ENCODE measurements at regions not wholly inside any gene's neighbourhood (a gene's known extent, or its start where the extent isn't known, plus 50 kb on each side); places are given as distances from the start of the nearest gene placed in this dataset.

DNA sequence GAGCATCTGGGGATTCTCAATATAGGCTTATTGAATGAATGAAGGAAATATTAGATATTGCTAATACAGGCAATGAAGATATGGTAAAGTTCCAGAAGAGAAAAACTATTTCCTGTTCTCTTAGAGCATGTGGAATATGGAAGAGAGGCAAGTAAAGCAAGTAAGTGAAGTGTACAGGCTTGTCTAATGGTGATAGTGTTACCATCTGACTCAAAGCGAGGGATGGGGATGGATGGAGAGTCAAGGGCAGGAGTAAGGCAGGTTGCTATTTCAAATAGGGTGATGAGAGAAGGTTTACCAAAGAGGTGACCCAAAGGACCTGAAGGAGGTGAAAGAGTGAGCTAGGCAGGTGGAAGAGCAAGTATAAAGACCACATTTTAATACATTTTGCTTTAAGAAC is 55.2 kb upstream of the SLC38A11 start:
- no peak overlapping the region for H2BK20ac ChIP-seq (ENCODE audit: low read depth, low read length, poor library complexity, severe bottlenecking)

More for the DNA sequence above, 55.2 kb upstream of the SLC38A11 start:
- Mint-ChIP-seq H3K36me3 (ENCODE audit: insufficient read depth in 1 of 3, low read depth in 3 of 3) (no peaks in the 10 kb centered on the region), H3K4me3 (no peak overlapping the region), H3K4me1 (peaks cover 3 to 5% of the 10 kb centered on the region in 2 experiments; a peak in 2 of 4 replicates), H3K9me3 (no peaks in the 10 kb centered on the region), H3K27me3 (ENCODE audit: low read depth) (peaks cover 2% of the 10 kb centered on the region), H3K27ac (no peak overlapping the region; a peak in 1 of 7 replicates)
- no peak for DNase-seq
- H3K23ac ChIP-seq (ENCODE audit: insufficient read length, low read depth, low read length): no peak overlapping the region
- no peak overlapping the region for H2AK5ac ChIP-seq (ENCODE audit: insufficient read length, low read length)
- no peak overlapping the region for H3K56ac ChIP-seq (ENCODE audit: insufficient read length, low read depth, low read length)
- no peak overlapping the region for H2BK15ac ChIP-seq (ENCODE audit: low read depth, low read length)
- no peak overlapping the region for H2AFZ ChIP-seq (ENCODE audit: low read length)
- H3K79me2 ChIP-seq (ENCODE audit: insufficient read depth, low read length): no peaks in the 10 kb centered on the region
- no CpG with 5 or more reads among the region's 1 CpG for WGBS (ENCODE audit: extremely low coverage, insufficient read length, low lambda C conversion rate)
- H4K8ac ChIP-seq (replicated peaks; ENCODE audit: insufficient read length, low read depth, low read length): no peak overlapping the region
- no peak overlapping the region for H2BK5ac ChIP-seq (ENCODE audit: insufficient read length, low read length)
- H3K23me2 ChIP-seq (ENCODE audit: insufficient read length, low read depth, low read length, poor library complexity, severe bottlenecking): no peaks in the 10 kb centered on the region
- no peak overlapping the region for H3K4me2 ChIP-seq (ENCODE audit: insufficient read depth, insufficient read length, low read length)
- H4K20me1 ChIP-seq (ENCODE audit: control insufficient read depth, insufficient read depth, insufficient read length): no peaks in the 10 kb centered on the region
- no peak overlapping the region for H3K27ac ChIP-seq (ENCODE audit: insufficient read length, low read depth, low read length)
- H3K4ac ChIP-seq (ENCODE audit: low read depth, low read length): no peak overlapping the region
- no peaks in the 10 kb centered on the region for H3K4me1 ChIP-seq (ENCODE audit: insufficient read depth, low read length)
- H3T11ph ChIP-seq (ENCODE audit: low read length): no peak overlapping the region
- no peaks in the 10 kb centered on the region for H3K79me1 ChIP-seq (ENCODE audit: insufficient read depth, low read depth, low read length, poor library complexity, severe bottlenecking)
- no peaks in the 10 kb centered on the region for H3K27me3 ChIP-seq (ENCODE audit: insufficient read depth, low read length)
- TF ChIP-seq, protein P1, sequence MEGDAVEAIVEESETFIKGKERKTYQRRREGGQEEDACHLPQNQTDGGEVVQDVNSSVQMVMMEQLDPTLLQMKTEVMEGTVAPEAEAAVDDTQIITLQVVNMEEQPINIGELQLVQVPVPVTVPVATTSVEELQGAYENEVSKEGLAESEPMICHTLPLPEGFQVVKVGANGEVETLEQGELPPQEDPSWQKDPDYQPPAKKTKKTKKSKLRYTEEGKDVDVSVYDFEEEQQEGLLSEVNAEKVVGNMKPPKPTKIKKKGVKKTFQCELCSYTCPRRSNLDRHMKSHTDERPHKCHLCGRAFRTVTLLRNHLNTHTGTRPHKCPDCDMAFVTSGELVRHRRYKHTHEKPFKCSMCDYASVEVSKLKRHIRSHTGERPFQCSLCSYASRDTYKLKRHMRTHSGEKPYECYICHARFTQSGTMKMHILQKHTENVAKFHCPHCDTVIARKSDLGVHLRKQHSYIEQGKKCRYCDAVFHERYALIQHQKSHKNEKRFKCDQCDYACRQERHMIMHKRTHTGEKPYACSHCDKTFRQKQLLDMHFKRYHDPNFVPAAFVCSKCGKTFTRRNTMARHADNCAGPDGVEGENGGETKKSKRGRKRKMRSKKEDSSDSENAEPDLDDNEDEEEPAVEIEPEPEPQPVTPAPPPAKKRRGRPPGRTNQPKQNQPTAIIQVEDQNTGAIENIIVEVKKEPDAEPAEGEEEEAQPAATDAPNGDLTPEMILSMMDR (conservative IDR thresholded peaks at IDR 0.05): no peak
- no peak overlapping the region for H2BK120ac ChIP-seq (ENCODE audit: low read depth, low read length, poor library complexity, severe bottlenecking)
- no peak overlapping the region for H4K5ac ChIP-seq (ENCODE audit: insufficient read length, low read depth, low read length)
- no peak overlapping the region for H4K91ac ChIP-seq (ENCODE audit: insufficient read length, low read depth, low read length)
- H3K18ac ChIP-seq (ENCODE audit: insufficient read length, low read depth, low read length): no peak overlapping the region
- no peak overlapping the region for H3K14ac ChIP-seq (ENCODE audit: insufficient read depth, low read length)
- no peak overlapping the region for H3K9ac ChIP-seq (ENCODE audit: extremely low read depth, insufficient read length, low read length)
- H2BK12ac ChIP-seq (ENCODE audit: insufficient read length, low read depth, low read length): no peak overlapping the region
- H3K9me3 ChIP-seq (ENCODE audit: control insufficient read depth, low read depth, low read length): no peaks in the 10 kb centered on the region
